ENCODE measurements at regions not wholly inside any gene's neighbourhood (a gene's known extent, or its start where the extent isn't known, plus 50 kb on each side); places are given as distances from the start of the nearest gene placed in this dataset.
A peak's percentile ranks its signal among the peaks of the same experiment; 100 is the strongest.
"Not testable (repeated sequence)": the region's sequence is repeated elsewhere in the genome, so short reads cannot be mapped to it uniquely, and the experiment has no call there.

GRCh38 chr7:115332691-115333090 lies 410.8 kb downstream of the MDFIC start:
- Histone ChIP-seq H3K4me3 (ENCODE audit: low read depth, low read length) (no peak overlapping the region), H3K36me3 (ENCODE audit: control insufficient read depth, insufficient read depth, low read length) (no peaks in the 10 kb centered on the region), H3K27me3 (ENCODE audit: control insufficient read depth, insufficient read depth, low read length) (no peaks in the 10 kb centered on the region)
- peak; percentile 28 for DNase-seq (ENCODE audit: low read depth)
- no peak for FAIRE-seq
- no peak for TF ChIP-seq CTCF (IDR thresholded peaks at IDR 0.05; ENCODE audit: insufficient read depth, low read length, severe bottlenecking)

- FAIRE-seq (no peak), DNase-seq (ENCODE audit: low read depth) (peak; percentile 56)
- TF ChIP-seq CTCF (IDR thresholded peaks at IDR 0.05; ENCODE audit: insufficient read depth, low read length, severe bottlenecking) = no peak
- Histone ChIP-seq H3K4me3 (ENCODE audit: low read depth, low read length) (no peak overlapping the region), H3K36me3 (ENCODE audit: control insufficient read depth, insufficient read depth, low read length) (no peaks in the 10 kb centered on the region), H3K27me3 (ENCODE audit: control insufficient read depth, insufficient read depth, low read length) (no peaks in the 10 kb centered on the region)
Measured at GRCh38 chr7:115329006-115329405, 407.1 kb downstream of the MDFIC start.

GRCh38 chr7:115328018-115328417 lies 406.1 kb downstream of the MDFIC start:
- no peaks in the 10 kb centered on the region for H3K27me3 ChIP-seq (ENCODE audit: control insufficient read depth, insufficient read depth, low read length)
- H3K4me3 ChIP-seq (ENCODE audit: low read depth, low read length) = no peak overlapping the region
- FAIRE-seq (no peak), DNase-seq (ENCODE audit: low read depth) (peak; percentile 44)
- no peaks in the 10 kb centered on the region for H3K36me3 ChIP-seq (ENCODE audit: control insufficient read depth, insufficient read depth, low read length)
- no peak for TF ChIP-seq CTCF (IDR thresholded peaks at IDR 0.05; ENCODE audit: insufficient read depth, low read length, severe bottlenecking)

- TF ChIP-seq CTCF (IDR thresholded peaks at IDR 0.05; ENCODE audit: insufficient read depth, low read length, severe bottlenecking) = no peak
- Histone ChIP-seq H3K27me3 (ENCODE audit: control insufficient read depth, insufficient read depth, low read length) (no peaks in the 10 kb centered on the region), H3K36me3 (ENCODE audit: control insufficient read depth, insufficient read depth, low read length) (no peaks in the 10 kb centered on the region), H3K4me3 (ENCODE audit: low read depth, low read length) (no peak overlapping the region)
- DNase-seq (ENCODE audit: low read depth) (no peak), FAIRE-seq (no peak)
Measured at GRCh38 chr7:115327326-115327725, 405.4 kb downstream of the MDFIC start.

- FAIRE-seq (no peak), DNase-seq (ENCODE audit: low read depth) (no peak)
- Histone ChIP-seq H3K4me3 (ENCODE audit: low read depth, low read length) (no peak overlapping the region), H3K27me3 (ENCODE audit: control insufficient read depth, insufficient read depth, low read length) (no peaks in the 10 kb centered on the region), H3K36me3 (ENCODE audit: control insufficient read depth, insufficient read depth, low read length) (no peaks in the 10 kb centered on the region)
- TF ChIP-seq CTCF (IDR thresholded peaks at IDR 0.05; ENCODE audit: insufficient read depth, low read length, severe bottlenecking) = no peak
Measured at GRCh38 chr7:115319541-115319940, 397.6 kb downstream of the MDFIC start.

- not testable (repeated sequence) for H3K36me3 ChIP-seq (ENCODE audit: control insufficient read depth, insufficient read depth, low read length); DNase-seq (ENCODE audit: low read depth); H3K4me3 ChIP-seq (ENCODE audit: low read depth, low read length); FAIRE-seq; H3K27me3 ChIP-seq (ENCODE audit: control insufficient read depth, insufficient read depth, low read length)
Measured at GRCh38 chr7:115310316-115310715, 388.4 kb downstream of the MDFIC start.
